Suprapubic skin (tissue), 4 donors: ENCODE measurements at regions not wholly inside any gene's neighbourhood (a gene's known extent, or its start where the extent isn't known, plus 50 kb on each side); places are given as distances from the start of the nearest gene placed in this dataset.

ENCODE experiments used
- DNase-seq, 2 donors: peaks; one replicate each; pipeline ENCODE4 v3.0.0-alpha.2; 2019; ENCODE audit warnings: low spot score in 2 of 2
- H3K27ac ChIP-seq: fragments of 200-600 bp; sonication (generic); one replicate; pipeline ENCODE4 v1.5.1; 2019
- H3K27me3 ChIP-seq: fragments of 200-600 bp; sonication (generic); one replicate; pipeline ENCODE4 v1.5.1; 2019
- H3K36me3 ChIP-seq: fragments of 200-600 bp; sonication (generic); one replicate; pipeline ENCODE4 v1.5.1; 2019
- H3K4me1 ChIP-seq: fragments of 200-600 bp; sonication (generic); one replicate; pipeline ENCODE4 v1.5.1; 2019
- H3K4me3 ChIP-seq: fragments of 200-600 bp; sonication (generic); one replicate; pipeline ENCODE4 v1.5.1; 2019; ENCODE audit warnings: mild to moderate bottlenecking
- H3K9me3 ChIP-seq: fragments of 200-600 bp; sonication (generic); one replicate; pipeline ENCODE4 v1.5.1; 2019
- EP300 ChIP-seq: sonication (generic); formaldehyde crosslinking; IDR thresholded peaks from one replicate; pipeline ENCODE4 v1.6.1; 2017; ENCODE audit warnings: antibody characterized with exemption
- POLR2A ChIP-seq, 2 donors: fragments of 450-650 bp; IDR thresholded peaks; one replicate each; pipeline ENCODE4 v1.6.1; 2017; ENCODE audit warnings: antibody characterized with exemption in 2 of 2, mild to moderate bottlenecking in 2 of 2, moderate library complexity in 2 of 2
- POLR2AphosphoS5 ChIP-seq, 3 donors: sonication (generic); formaldehyde crosslinking; IDR thresholded peaks; one replicate each; pipeline ENCODE4 v1.6.1; 2017; ENCODE audit warnings: antibody characterized with exemption in 3 of 3
- WGBS: methylation state at CpG from one replicate; pipeline ENCODE4 v1.1.5; 2018; 5-methylcytosine and 5-hydroxymethylcytosine counted together
- TF ChIP-seq, protein P1 (sequence below), 2 donors: fragments of 200-600 bp in 1 of 2; fragments of 450-650 bp in 1 of 2; sonication (generic) in 1 of 2; IDR thresholded peaks; one replicate each; pipeline ENCODE4 v1.5.1; 2016 to 2019; ENCODE audit warnings: antibody characterized with exemption in 2 of 2, mild to moderate bottlenecking in 1 of 2, moderate library complexity in 1 of 2

DNA sequence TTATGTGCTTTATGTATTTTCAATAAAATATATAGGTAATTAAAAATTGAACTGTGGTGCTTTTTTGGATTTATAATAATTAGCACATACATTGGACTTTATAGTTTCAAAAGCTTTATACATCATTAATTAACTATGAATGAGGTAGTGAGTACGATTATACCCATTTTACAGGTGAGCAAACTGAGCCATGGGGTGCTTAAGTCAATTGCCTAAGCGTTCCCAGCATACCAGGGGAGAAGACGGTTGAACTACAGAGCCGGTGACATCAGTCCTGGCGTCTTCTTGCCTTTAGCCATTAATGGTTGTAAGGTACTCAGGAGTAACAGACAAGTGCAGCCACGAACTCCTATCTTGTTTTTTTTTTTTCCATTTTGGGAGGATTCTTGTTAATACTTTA is 172.8 kb downstream of the GATA3 start:
- Histone ChIP-seq H3K27ac (no peak overlapping the region), H3K9me3 (no peaks in the 10 kb centered on the region), H3K27me3 (no peaks in the 10 kb centered on the region), H3K36me3 (no peaks in the 10 kb centered on the region), H3K4me3 (no peak overlapping the region), H3K4me1 (peaks cover 9% of the 10 kb centered on the region)
- TF ChIP-seq POLR2AphosphoS5 (IDR thresholded peaks at IDR 0.05) (no peak), EP300 (no peak), POLR2A (IDR thresholded peaks at IDR 0.05) (no peak)
- TF ChIP-seq, protein P1, sequence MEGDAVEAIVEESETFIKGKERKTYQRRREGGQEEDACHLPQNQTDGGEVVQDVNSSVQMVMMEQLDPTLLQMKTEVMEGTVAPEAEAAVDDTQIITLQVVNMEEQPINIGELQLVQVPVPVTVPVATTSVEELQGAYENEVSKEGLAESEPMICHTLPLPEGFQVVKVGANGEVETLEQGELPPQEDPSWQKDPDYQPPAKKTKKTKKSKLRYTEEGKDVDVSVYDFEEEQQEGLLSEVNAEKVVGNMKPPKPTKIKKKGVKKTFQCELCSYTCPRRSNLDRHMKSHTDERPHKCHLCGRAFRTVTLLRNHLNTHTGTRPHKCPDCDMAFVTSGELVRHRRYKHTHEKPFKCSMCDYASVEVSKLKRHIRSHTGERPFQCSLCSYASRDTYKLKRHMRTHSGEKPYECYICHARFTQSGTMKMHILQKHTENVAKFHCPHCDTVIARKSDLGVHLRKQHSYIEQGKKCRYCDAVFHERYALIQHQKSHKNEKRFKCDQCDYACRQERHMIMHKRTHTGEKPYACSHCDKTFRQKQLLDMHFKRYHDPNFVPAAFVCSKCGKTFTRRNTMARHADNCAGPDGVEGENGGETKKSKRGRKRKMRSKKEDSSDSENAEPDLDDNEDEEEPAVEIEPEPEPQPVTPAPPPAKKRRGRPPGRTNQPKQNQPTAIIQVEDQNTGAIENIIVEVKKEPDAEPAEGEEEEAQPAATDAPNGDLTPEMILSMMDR (IDR thresholded peaks at IDR 0.05): no peak
- 91% methylated on average over 6 of the region's 6 CpGs for WGBS
- DNase-seq: no peak

DNA sequence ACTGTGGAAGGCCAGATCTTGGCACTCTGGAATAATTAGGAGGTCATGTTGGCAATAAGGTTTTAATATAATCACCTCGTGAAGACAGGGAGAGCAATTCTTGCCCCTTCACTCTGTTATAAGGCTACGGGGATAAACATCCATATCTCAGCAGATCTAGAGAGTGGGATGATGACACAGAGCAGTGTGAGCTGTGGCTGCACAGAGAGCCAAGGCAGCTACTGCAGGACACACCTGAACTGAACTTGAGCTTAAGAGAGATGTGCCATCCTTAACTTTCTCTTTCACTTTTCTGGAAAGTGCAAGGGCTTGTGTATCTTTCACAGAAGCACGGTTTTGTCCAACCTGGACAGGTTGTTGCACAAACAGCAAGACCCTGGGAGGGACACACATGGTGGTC is 174.7 kb downstream of the GATA3 start:
- TF ChIP-seq, protein P1 (IDR thresholded peaks at IDR 0.05): no peak
- TF ChIP-seq POLR2AphosphoS5 (IDR thresholded peaks at IDR 0.05) (no peak), EP300 (no peak), POLR2A (IDR thresholded peaks at IDR 0.05) (no peak)
- no peaks in the 10 kb centered on the region for H3K27me3 ChIP-seq
- peaks cover 9% of the 10 kb centered on the region for H3K4me1 ChIP-seq
- WGBS: 59% methylated on average over 3 of the region's 3 CpGs
- DNase-seq: no peak
- no peak overlapping the region for H3K4me3 ChIP-seq
- no peak overlapping the region for H3K27ac ChIP-seq
- no peaks in the 10 kb centered on the region for H3K9me3 ChIP-seq
- no peaks in the 10 kb centered on the region for H3K36me3 ChIP-seq

DNA sequence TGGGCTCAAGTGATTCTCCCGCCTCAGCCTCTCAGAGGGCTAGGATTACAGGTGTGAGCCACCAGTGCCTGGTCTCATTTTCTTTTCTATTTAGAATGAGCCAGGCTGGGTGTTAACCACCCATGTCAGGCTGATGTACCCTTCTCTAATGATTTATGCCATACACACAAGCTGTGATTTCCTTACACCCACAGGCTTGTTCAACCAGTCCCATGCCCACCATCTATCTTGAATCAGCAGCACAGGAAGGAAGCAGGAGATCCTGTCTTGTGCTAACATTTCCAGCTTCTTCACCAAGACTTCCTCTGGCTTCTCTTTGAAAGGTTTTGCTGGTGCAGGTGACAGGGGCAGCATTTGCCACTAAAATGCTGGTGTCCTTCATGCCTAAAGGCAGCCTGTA is 176.4 kb downstream of the GATA3 start:
- 95% methylated on average over 1 of the region's 1 CpG for WGBS
- Histone ChIP-seq H3K27me3 (no peaks in the 10 kb centered on the region), H3K9me3 (no peaks in the 10 kb centered on the region)

DNA sequence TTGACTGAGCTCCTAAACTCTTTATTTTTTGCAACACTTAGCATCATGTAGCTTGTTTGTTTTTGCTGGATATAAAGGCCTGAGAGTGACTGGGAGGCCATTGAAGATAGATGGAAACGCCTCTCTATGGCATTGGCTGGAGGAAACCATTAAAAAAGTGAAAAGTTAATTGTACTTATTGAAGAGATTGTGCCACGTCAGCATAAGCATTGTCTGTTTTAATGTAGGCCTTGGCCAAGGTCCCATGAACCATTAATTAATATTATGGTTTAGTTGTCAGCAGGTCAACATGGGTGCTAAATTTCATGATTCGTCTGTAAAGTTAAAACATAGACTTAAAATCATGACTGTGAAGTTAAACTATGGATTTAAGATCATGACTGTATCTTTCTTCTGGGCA is 178.6 kb downstream of the GATA3 start:
- WGBS: 73% methylated on average over 3 of the region's 3 CpGs
- DNase-seq: no peak
- no peak for TF ChIP-seq POLR2A (IDR thresholded peaks at IDR 0.05)
- TF ChIP-seq POLR2AphosphoS5 (IDR thresholded peaks at IDR 0.05): no peak
- TF ChIP-seq, protein P1 (IDR thresholded peaks at IDR 0.05): no peak
- no peak for TF ChIP-seq EP300
- Histone ChIP-seq H3K4me1 (no peaks in the 10 kb centered on the region), H3K36me3 (no peaks in the 10 kb centered on the region), H3K27me3 (no peaks in the 10 kb centered on the region), H3K9me3 (no peaks in the 10 kb centered on the region), H3K27ac (no peak overlapping the region), H3K4me3 (no peak overlapping the region)

More for the DNA sequence above, 176.4 kb downstream of the GATA3 start:
- no peak for TF ChIP-seq POLR2AphosphoS5 (IDR thresholded peaks at IDR 0.05)
- no peak for TF ChIP-seq POLR2A (IDR thresholded peaks at IDR 0.05)
- no peak for TF ChIP-seq EP300
- TF ChIP-seq, protein P1 (IDR thresholded peaks at IDR 0.05): no peak
- Histone ChIP-seq H3K4me1 (no peaks in the 10 kb centered on the region), H3K27ac (no peak overlapping the region), H3K36me3 (no peaks in the 10 kb centered on the region), H3K4me3 (no peak overlapping the region)
- DNase-seq: no peak

DNA sequence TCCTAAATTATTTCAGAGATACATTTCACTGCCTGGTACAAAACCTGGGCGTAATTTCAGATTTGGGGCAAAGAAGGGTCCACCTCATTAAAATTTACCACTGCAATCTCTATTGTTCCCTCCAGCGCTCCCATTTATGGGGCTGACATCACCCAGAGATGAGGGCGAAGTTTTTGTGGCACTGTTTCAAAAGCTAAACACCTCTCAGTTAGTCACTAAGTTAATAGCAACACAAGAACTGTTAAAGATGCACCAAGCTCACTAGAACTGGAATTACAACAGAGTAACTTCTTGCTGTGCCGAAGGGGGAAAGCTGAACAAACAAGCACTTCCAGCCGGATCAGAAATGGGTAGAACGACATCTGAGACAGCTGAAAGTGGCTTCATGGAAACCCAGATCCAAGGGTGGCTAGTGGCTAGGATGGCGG is 179.4 kb downstream of the GATA3 start:
- TF ChIP-seq EP300: no peak
- TF ChIP-seq, protein P1 (IDR thresholded peaks at IDR 0.05): no peak
- no peak for TF ChIP-seq POLR2AphosphoS5 (IDR thresholded peaks at IDR 0.05)
- TF ChIP-seq POLR2A (IDR thresholded peaks at IDR 0.05): no peak
- no peak for DNase-seq
- no peaks in the 10 kb centered on the region for H3K4me1 ChIP-seq
- H3K36me3 ChIP-seq: no peaks in the 10 kb centered on the region
- WGBS: 76% methylated on average over 7 of the region's 7 CpGs
- H3K9me3 ChIP-seq: no peaks in the 10 kb centered on the region
- no peaks in the 10 kb centered on the region for H3K27me3 ChIP-seq
- H3K4me3 ChIP-seq: no peak overlapping the region
- H3K27ac ChIP-seq: no peak overlapping the region
